Testis (tissue), 2 donors: ENCODE measurements at regions not wholly inside any gene's neighbourhood (a gene's known extent, or its start where the extent isn't known, plus 50 kb on each side); places are given as distances from the start of the nearest gene placed in this dataset.

Experiments used
- POLR2A ChIP-seq: fragments of 450-650 bp; IDR thresholded peaks from one replicate; pipeline ENCODE4 v1.6.1; 2017; ENCODE audit warnings: antibody characterized with exemption, mild to moderate bottlenecking, moderate library complexity
- TF ChIP-seq, protein P1 (sequence below), 3 experiments: fragments of 450-650 bp in 2 of 3; fragments of 200-600 bp in 1 of 3; sonication (generic) in 1 of 3; IDR thresholded peaks; one replicate each; pipeline ENCODE4 v1.5.1; 2016 to 2019; ENCODE audit warnings: antibody characterized with exemption in 3 of 3, mild to moderate bottlenecking in 2 of 3, moderate library complexity in 1 of 3

DNA sequence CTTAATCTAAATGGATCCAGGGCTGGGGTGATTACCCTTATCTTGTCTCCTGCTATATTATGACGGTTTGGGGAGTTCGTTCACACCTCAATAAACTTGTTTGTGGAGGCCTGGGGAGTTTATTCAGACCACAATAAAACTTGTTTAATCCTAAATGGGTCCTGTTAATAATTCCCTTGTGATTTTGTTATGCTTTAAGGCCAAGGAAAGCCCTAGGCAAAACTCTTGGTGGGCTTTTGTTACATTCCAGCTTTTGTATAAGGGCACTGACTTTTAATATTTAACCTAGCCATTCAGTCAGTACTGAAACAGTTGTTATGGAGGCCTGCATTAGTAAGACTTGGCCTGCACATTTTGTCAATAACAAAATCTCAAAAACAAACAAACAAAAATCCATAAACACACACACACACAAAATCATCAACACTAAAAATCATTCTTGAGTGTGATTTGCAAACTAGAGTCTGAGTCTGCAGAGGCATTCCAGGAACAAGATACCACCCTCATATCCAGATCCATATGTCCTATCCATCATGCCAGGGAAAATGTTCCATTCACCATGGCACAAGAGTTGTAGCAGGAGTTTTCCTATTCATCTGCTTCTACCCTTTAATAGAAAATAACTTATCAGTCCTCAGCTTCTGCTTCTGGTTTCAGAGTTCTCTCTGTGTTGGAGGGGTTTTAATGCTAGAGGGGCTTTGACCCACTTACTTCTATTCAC is 421.7 kb downstream of the AGTPBP1 start:
- TF ChIP-seq, protein P1, sequence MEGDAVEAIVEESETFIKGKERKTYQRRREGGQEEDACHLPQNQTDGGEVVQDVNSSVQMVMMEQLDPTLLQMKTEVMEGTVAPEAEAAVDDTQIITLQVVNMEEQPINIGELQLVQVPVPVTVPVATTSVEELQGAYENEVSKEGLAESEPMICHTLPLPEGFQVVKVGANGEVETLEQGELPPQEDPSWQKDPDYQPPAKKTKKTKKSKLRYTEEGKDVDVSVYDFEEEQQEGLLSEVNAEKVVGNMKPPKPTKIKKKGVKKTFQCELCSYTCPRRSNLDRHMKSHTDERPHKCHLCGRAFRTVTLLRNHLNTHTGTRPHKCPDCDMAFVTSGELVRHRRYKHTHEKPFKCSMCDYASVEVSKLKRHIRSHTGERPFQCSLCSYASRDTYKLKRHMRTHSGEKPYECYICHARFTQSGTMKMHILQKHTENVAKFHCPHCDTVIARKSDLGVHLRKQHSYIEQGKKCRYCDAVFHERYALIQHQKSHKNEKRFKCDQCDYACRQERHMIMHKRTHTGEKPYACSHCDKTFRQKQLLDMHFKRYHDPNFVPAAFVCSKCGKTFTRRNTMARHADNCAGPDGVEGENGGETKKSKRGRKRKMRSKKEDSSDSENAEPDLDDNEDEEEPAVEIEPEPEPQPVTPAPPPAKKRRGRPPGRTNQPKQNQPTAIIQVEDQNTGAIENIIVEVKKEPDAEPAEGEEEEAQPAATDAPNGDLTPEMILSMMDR (IDR thresholded peaks at IDR 0.05): no peak
- TF ChIP-seq POLR2A: no peak
